ENCODE measurements at regions not wholly inside any gene's neighbourhood (a gene's known extent, or its start where the extent isn't known, plus 50 kb on each side); places are given as distances from the start of the nearest gene placed in this dataset.

DNA sequence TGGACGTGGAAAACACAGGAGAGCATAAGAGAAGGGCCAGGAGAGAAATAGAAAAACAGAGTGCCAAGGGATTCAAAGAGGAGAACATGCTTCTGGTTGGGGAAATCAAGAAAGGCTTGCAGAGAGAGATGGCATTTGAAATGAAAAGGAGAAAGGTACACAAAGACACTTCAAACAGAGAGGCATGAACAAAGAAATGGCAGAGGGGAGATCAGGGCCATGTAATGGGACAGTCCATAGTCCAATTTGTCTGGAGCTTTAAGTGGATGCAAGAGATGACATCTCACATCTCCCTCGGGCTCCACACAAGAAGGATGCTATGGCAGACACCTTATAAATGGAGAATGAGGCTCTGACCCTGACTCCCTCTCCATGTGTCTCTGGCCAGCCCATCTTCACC, 331.1 kb downstream of the MLLT3 start:
- no peak for DNase-seq (ENCODE audit: low spot score)

DNA sequence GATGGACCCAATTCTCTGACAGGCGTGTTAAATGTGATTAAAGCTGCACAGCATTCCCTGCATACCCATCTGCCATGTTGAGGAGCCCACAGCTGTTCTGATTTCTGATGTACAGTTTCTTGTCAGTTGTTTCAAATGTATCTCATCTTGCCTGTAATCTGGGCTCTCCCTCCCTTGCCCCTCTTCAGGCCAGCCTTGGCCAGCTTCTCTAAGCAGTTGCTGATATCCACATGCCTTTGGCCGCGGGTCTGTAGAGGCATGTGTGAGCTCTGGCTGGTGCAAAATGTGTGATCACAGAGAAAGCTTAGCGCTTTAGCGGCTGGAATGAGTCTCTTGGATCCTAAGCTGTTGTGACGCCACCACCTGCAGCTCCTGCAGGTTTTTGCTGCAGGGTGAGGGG, 332.0 kb downstream of the MLLT3 start:
- no peak for DNase-seq (ENCODE audit: low spot score)

DNA sequence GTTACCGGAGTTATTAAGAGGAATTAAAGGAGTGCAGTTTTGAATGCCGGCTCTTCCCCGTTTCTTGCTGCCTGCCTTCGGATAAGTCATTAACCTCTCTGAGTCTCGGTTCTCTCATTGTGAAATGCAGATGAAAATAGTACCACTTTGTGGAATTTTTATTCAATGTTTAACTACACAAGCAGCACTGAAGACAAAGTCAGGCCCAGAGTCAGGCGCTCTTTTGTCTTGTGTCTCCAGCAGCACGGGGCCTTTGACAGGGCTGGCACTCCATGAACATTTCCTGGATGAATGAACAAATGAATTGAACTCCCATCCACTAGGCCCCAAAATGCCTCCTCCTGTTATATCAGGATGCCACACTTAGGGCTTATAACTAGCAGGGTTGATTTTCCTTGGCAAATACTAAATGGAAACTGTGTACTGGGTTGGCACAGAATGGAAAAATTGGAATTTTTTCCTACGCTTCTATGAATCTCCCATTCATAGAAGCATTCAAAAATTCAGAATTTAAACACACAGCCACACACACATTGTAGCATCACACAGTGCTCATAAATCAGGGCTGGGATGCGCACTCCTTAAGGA, 332.8 kb downstream of the MLLT3 start:
- DNase-seq (ENCODE audit: low spot score) = no peak

DNA sequence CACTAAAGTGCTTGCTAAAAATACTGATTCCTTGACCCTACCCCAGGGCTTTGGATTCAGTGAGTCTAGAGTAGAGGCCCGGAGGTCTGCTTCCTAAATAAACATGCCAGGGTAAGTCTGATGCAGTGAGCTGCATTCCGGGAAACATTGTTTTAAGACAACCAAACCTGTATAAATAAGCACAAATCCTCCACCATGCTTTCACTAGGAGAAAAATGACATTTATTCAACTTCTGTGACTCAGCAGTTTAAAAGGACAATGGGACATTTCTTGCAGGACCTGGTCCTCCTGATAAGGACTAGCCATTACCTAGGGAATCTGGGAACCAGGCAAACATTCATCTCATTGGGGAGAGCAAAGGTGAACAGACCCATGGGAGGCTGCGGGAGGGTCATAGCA, 335.3 kb downstream of the MLLT3 start:
- DNase-seq (ENCODE audit: low spot score) = no peak

GRCh38 chr9:20286154-20286700, 336.1 kb downstream of the MLLT3 start:
- DNase-seq (ENCODE audit: low spot score) = no peak

DNA sequence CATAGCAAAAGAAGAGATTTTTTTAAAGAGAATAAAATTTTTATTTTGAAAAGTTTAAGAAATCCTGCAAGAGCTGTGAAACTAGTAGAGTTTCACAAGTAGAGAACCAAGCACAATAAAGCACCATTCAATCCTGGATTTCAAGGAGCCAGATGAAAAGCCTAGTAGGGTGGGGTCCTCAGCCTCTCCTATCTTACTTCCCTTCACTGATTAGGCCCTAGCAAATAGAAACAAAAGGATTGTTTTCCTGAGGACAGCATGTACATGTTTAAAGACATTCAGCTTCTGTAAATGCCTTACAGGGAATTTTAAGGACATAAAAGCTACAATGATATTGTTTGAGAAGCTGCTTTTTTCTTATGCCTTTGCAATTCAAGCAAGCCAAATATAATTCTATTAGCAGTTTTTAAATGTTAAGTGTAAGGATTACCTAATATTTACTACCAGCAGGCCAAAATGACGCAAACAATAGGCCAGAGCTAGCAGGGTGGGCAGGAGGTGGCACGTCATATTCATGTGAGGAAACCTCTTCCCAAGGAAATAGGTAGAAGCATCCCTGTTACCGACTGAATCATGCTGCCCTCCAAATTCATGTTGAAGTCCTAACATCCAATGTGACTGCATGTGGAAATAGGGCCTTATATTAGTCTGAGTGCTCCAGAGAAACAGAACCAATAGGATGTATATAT, 337.6 kb downstream of the MLLT3 start:
- DNase-seq (ENCODE audit: low spot score) = no peak

GRCh38 chr9:20280330-20280729, 342.0 kb downstream of the MLLT3 start:
- no peak for DNase-seq (ENCODE audit: low spot score)

DNA sequence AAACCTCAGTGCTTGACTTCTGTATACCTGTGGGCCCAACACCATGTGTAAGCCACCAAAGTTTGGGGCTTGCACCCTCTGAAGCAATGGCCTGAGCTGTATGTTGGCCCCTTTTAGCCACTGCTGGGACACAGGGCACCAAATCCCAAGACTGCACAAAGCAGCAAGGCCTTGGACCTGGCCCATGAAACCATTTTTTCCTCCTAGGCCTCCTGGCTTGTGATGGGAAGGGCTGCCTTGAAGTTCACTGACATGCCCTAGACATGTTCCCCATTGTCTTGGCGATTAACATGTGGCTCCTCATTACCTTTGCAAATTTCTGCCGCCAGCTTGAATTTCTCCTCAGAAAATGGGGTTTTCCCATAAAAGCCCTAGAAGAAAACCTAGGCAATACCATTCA, 345.5 kb downstream of the MLLT3 start:
- DNase-seq (ENCODE audit: low spot score) = no peak

GRCh38 chr9:20271723-20272122, 350.6 kb downstream of the MLLT3 start:
- DNase-seq (ENCODE audit: low spot score) = no peak

DNA sequence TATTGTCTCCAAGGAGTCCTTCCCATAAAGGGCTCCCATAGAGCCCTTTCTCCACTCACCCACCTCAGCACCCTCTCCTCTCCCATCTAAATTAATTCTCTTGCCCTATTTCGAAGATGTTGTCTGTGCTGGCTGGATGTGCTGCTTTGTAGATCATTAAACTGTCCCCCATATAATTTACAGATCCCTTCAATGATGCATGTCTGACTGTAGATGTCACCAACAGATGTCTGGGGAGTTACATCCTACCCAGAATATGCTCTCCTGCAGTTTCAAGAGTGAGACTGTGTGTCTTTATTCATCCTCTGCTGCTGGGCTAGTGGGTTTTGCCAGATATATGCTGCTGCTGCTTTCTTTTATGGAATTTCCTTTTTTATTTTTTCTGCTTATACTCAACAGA, 351.2 kb downstream of the MLLT3 start:
- DNase-seq (ENCODE audit: low spot score) = no peak

DNA sequence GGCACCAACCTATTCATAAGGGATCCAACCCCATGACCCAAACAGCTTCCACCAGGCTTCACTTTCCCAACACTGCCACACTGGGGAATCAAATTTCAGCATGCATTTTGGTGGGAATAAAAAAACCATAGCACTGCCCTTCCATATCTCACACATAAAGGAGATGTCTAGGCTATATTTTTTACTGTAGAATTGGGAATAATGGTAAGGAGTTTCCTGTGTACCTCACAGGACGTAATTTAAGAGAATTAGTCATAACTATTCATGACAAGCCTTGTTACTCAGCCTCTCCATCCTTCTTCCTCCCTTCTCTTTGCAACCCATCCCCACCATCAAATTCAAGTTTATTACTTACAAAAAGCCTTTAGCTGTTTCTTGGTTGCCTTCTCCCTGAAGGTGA, 352.1 kb downstream of the MLLT3 start:
- no peak for DNase-seq (ENCODE audit: low spot score)

GRCh38 chr9:20269620-20270019, 352.7 kb downstream of the MLLT3 start:
- no peak for DNase-seq (ENCODE audit: low spot score)

DNA sequence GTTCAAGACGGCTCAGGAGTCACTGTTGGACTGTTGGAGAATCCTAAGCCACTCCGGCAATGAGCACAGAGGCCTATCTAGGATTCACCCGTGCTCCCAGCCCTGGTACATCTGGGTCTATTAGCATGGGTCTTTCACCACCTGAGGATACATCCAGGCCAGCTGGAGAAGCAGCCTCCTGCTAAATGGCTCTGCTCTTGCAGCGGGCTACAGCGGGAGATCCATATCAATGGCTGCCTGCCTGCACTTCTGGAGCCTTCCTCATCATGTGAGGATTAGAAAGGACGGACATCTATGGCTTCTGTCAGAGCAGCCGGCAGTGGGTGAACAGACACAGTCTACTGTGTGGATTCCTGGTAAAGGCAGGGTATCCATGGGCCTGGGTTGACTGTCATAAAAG, 357.4 kb downstream of the MLLT3 start:
- DNase-seq (ENCODE audit: low spot score) = no peak

GRCh38 chr9:20262611-20263010, 359.7 kb downstream of the MLLT3 start:
- no peak for DNase-seq (ENCODE audit: low spot score)

GRCh38 chr9:20256284-20256948, 365.9 kb downstream of the MLLT3 start:
- no peak for DNase-seq (ENCODE audit: low spot score)

DNA sequence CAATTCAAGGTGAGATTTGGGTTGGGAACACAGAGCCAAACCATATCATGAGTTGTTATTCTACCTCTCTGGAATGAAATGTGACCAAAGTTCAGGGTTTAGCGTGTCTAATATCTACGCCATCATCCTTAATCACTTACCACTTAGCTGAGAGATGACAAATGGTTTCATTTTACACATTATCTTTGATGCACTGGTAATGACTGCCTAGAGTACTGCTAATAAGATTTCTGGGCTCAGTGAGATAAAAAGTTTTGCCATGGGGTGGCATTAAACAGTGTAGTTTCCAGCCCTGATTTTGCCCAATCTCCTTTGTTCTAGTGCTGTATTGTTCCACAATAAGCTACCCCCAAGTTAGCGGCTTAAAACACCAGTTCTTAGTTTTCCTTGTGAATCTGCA, 367.2 kb downstream of the MLLT3 start:
- no peak for DNase-seq (ENCODE audit: low spot score)

DNA sequence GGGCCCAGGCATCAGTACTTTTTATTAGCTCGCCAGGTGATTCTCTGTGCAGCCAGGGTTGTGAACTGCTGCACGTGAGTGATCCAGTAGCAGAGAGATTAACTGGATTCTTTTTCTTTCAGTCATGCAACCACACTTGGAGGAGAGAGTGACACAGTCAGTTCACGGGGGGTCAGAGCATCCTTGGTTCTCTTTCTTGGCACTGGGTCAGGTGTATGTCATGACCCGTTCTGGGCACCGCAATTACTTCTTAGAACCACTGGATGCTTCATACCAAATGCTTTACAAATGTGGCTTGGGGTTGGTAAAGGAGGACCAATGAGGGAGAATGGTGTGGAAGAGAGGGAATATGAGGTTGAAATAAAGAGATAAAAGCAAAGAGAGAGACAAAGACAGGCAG, 368.7 kb downstream of the MLLT3 start:
- no peak for DNase-seq (ENCODE audit: low spot score)

- no peak for DNase-seq (ENCODE audit: low spot score)
Measured at GRCh38 chr9:20252778-20253177, 369.5 kb downstream of the MLLT3 start.

DNA sequence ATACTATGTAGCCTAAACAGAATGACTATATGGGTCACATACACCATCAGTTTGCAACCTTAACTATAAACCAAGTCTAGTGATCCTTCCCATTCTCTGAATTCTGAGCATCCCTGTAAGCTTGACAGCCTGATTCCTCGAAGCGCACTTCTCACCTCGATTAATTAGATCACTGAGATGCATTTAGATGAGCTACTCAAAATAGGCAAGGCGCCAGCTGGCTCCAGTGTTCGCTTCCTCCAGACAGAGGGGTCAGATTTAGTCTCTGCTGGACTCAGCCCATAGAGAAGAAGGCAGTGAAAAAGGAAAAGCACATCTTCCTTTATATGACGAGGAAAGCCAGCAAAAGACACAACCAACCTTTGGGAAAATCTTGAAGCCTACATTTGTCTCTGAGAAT, 371.5 kb downstream of the MLLT3 start:
- no peak for DNase-seq (ENCODE audit: low spot score)

- no peak for DNase-seq (ENCODE audit: low spot score)
Measured at GRCh38 chr9:20244271-20244670, 378.0 kb downstream of the MLLT3 start.

DNA sequence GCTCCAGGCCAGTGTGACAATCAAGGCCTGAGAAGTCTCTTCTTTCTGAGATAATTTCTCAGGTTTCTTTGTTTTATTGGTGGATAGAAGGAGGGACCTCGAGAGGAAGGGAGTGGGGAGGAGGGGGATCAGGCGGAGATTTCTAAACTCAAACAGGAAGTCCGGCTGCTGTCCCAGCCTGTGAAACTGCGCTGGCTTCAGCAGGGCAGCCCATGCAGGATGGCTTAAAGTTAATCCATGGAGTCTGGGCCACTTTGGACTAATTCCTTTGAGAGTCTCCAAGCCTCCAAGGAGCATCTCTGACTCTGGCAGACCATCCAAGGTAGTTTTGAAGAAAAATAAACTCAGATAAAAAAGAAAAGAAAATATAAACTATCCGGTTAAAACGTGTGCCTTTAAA, 378.5 kb downstream of the MLLT3 start:
- DNase-seq (ENCODE audit: low spot score) = no peak

GRCh38 chr9:20242510-20243189, 379.6 kb downstream of the MLLT3 start:
- DNase-seq (ENCODE audit: low spot score) = no peak

GRCh38 chr9:20240498-20240897, 381.8 kb downstream of the MLLT3 start:
- DNase-seq (ENCODE audit: low spot score) = no peak
